Activated T-helper 9 cell treated with anti-CD3 and anti-CD28 coated beads, Interleukin-2, amount 50 U/mL, for 16 hours (primary cell): ENCODE measurements at regions not wholly inside any gene's neighbourhood (a gene's known extent, or its start where the extent isn't known, plus 50 kb on each side); places are given as distances from the start of the nearest gene placed in this dataset.
"Not testable (repeated sequence)": the region's sequence is repeated elsewhere in the genome, so short reads cannot be mapped to it uniquely, and the experiment has no call there.

Experiments
- DNase-seq: peaks from one replicate; pipeline ENCODE4 v3.0.0-alpha.2; 2020; ENCODE audit warnings: low read depth

DNA sequence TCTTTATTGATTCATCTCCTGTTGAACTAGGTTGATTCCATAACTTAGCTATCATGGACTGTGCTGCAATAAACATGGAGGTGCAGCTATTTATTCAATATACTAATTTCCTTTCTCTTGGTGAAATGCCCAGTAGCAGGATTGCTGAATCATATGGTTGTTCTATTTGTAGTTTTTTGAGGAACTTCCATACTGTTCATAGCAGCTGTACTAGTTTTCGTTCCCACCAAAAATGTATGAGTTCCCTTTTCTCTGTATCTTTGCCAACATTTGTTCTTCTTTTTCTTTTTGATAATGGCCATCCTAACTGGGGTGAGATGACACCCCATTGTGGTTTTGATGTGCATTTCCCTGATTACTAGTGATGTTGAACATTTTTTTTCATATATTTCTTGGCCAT lies 87.2 kb upstream of the NAV2 start:
- no peak for DNase-seq

DNA sequence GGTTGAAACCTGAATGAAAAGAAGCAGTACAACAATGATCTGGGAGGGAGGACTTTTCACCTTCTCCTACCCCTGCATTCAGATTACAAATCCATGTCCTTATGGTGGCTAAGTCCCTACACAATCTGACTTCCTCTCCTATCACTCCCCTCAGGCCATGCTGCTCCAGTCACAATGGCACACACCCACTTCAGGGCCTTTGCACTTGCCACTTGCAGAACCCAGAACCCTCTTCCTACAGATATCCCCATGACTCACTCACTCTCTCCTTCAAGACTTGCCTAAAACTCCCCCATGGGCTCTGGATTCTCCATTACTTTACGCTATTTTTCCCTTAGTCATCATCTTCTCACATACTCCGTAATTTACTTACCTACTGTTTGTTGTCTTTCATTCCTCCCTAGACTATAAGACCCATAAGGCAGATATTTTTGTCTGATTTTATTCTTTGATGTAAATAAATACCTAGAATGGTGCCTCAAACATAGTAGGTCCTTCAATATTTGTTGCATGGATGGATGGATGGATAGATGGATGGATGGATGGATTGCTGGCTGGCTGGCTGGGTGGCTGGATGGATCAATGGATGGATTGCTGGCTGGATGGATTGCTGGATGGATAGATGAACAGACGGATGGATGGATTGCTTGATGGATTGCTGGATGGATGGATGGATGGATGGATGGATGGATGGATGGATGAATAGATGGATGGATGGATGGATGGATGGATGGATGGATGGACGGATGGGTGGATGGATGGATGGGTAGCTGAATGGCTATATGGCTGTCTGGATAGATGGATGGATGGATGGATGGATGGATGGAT lies 94.7 kb upstream of the NAV2 start:
- DNase-seq: no peak

DNA sequence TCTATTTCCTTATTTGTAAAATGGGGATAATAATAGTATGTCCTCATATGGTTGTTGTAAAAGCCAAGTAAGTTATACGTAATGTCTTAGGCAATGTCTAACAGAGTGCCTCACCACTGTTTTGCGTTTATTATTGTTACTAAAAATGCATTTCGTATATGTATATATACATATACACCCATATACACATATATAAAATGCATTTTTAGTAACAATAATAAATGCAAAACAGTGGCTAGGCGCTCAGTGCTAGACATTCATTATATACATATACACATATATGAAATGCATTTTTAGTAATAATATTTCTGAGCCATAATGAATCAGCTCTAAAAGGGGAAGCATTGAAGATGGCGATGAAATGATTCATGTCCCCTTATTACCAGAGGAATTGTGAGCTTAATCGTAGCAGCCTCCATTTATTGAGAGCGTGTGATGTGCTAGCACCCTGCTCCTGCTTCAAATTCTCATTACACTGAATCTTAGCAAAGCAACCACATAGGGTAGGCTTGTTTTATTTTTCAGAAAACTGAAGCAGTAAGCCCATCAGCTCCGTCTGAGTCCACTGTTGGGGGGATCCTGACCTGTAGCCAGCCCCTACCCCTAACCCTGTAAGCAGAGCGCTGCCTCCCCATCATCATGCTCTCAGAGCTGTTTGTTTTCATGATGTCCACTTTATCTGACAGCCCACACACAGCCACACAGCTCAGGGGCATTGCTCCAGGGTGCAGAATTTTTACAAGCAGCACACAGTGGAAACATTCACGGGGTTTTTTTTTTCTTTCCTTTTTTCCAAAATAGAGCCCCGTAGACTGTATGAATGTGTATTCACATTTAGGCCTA lies 97.1 kb upstream of the NAV2 start:
- no peak for DNase-seq

DNA sequence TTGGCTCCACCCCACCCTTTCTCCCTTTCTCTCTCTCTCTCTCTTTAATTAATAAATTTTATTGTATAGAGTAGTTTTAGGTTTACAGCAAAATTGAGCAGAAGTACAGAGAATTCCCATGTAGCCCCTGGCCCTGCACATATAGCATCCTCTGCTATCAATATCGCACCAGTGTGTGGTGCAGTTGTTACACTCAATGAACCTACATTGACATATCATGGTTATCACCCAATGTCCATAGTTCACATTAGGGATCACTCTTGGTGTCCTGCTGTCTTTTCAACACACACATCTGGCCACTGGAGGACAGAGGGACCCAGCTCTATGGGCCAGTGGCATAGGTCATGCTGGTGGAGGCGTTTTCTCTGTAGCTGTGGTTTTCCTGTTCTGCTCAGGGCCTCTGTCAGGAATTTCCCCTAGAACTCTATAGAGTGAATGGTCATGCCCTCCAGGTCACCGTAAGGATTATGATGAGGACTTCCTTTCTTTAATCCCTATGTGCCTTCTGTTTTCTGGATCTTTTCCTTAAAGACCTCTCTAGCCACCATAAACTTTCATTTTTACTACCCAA lies 98.2 kb upstream of the NAV2 start:
- no peak for DNase-seq

DNA sequence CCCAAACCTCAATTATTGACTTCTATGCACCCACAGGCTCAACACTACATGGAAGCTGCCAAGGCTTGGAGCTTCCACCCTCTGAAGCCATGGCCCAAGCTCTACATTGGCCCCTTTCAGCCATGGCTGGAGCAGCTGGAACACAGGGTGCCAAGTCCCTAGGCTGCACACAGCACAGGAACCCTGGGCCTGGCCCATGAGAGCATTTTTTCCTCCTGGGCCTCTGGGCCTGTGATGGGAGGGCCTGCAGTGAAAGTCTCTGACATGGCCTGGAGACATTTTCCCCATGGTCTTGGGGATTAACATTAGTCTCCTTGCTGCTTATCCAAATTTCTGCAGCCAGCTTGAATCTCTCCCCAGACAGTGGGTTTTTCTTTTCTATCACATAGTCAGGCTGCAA lies 100.6 kb upstream of the NAV2 start:
- not testable (repeated sequence) for DNase-seq

DNA sequence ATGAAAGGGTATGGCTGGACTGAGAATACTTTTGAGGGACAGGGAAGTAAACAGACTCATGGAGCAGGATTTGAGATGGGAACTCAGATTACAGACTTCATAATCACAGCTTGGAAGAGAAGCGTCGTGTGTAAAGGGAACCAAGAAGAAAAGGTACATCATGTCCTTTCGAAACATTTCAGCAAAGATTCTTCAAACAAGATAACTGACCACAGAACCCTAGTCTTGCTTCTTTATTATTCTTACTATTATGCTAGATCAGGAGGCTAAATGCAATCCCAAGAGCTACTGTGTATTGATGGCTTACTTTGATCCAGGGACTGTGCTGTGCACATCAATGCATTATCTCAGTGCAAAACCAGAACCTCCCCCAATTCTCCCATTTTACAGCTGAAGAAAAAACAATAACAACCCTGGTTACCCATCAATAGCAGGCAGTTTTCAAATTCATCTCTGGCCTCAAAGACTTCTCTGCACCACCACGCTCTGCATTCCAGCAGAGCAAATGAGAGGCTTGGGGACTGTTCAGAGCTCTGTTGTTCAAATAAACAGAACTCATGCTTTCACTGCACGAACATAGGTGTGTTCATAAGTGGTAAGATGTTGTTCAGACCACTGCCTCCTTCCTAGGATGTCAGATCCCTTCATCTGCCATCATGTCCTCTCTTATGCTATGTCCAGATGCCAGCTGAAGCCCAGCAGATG lies 104.8 kb upstream of the NAV2 start:
- DNase-seq: no peak

DNA sequence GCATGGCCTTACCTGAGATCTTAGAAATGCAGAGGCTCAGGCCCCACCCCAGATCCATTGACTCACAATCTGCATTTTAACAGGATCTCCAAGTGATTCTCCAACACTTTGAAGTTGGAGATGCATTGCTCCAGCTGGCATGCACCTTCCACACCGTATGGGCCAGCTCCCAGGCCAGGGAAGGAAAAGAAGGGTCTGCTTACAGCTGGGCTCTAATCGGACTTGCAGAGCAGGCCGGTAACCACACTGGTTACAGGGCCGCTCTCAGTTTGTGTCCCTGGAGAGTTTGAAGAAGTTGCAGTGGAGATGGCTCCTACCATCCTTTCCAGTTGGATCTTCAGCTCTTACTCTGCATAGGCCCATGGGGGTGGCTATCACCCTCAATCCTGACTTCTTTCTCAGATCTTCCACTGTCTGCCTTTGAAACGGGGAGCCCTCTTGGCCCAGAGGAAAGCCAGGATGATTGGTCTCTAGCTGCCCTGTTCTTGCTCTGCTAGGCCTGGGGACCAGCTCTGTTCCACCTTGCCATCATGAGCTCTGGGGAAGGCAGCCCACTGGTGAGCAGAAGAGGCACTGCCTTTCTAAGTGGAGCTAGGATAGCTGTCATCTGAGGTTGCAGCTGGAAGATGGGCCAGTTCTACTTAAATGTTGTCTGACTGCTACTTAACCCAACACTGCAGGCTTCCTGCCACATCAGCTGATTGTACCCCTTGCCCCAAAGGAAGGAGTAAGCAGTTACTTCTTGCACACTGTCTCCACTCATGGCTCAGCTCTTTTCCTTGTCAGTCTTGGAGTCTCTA lies 105.6 kb upstream of the NAV2 start:
- no peak for DNase-seq

DNA sequence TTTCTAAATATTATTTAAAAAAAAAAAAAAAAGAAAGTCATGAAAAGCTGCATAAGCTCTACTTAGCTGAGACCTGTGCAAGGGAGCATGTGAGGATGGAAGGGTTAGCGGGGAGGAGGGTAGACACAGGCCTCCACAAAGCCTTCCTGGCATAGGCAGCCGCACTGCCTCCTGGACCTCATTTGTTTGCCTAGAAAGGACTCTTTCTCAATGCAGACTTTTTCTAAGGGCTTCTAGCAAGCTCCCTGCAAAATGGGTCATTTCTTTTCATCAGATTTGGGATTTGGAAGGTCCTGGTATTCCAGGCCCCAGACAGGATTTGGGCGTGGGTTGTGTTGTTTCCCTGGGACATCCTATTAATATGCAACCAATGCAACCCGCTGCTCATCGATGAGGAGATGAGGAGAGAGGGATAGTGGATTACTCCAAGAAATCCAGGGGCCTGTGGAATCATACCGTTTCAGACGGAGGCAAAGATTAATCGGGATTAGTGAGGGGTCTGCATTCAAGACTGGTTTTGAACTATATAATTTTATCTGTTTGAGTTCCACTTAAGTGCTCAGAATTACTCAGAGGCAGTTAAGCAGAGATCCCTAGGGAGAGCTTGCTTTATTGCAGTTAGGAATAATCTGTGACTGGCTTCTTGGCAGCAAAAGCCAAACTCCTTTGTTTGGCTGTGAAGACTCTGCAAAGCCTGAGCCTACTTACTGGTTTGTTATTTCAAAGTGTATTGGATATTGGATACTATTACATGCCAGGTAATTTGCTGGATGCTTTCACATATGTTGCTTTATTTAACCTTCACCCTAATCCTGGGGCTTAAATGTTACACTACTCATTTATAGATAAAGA lies 106.9 kb upstream of the NAV2 start:
- no peak for DNase-seq

DNA sequence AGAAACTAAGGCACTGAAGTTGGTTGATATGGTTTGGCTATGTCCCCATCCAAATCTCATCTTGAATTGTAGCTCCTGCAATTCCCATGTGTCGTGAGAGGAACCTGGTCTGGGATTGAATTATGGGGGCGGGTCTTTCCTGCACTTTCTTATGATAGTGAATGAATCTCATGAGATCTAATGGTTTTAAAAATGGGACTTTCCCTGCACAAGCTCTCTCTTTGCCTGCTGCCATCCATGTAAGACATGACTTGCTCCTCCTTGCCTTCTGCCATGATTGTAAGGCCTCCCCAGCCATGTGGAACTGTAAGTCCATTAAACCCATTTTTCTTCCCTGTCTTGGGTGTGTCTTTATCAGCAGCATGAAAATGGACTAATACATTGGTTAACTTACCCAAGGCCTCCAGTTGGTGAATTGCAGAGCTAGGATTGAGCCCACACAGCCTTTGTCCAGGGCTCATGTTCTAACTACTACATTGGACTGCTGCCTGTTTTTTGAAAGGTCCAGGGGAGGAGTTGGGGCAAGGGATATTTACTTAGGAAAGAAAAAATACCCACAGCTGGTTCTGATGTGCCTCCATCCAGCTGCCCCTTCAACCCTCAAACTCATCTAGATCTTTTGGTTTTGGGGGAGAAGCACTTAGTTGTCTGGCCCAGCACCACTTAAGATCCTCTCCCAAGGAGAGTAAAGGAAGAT lies 107.8 kb upstream of the NAV2 start:
- no peak for DNase-seq

DNA sequence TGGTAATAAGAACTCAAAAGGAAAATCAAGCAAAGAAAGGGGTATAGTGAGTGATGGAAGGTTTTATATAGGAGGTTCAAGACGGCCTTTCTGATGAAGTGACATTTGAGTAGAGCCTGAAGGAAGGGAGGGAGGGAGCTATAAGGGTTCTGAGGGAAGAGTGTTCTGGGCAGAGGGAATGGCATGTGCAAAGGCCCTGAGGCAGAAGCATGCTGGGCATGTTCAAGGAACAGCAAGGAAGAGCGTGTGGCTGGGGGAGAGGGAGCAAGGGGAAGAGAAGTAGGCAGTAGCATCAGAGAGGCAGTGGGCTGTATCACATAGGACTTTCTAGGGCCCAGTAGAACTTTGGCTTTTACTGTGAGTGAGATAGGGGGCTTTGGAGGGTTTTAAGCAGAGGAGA lies 108.9 kb upstream of the NAV2 start:
- no peak for DNase-seq

DNA sequence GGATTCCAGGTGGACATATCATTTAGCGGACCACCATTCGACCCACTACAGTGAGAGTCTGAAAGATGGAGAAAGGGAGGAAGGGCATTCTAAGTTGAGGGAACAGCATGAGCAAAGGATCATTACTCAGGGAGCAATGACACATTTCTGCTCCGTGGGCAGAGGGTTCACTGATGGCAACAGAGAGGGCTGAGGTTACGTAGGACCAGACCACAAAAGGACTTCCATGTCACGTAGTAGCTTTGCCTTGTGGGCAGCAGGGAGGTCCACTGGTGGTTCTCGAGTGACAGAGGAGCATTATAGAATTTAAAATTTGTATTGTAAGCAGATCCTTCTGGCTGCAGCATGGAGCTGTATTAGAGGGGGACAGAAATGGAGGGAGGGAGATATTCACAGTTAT lies 109.7 kb upstream of the NAV2 start:
- no peak for DNase-seq

DNA sequence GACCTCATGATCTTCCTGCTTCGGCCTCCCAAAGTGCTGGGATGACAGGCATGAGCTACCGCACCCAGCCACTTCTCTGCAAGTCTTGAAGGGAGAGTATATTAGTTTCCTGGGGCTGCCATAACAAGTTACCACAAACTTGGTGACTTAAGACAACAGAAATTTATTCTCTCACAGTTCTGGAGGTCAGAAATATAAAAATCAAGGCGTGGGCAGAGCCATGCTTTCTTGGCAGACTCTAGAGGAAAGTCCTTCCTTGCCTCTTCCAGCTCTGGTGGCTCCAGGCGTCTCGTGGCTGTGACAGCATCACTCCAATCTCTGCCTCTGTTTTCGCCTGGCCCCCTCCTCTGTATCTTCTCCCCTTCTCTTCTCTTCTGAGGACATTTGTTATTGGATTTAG lies 110.2 kb upstream of the NAV2 start:
- DNase-seq: no peak

DNA sequence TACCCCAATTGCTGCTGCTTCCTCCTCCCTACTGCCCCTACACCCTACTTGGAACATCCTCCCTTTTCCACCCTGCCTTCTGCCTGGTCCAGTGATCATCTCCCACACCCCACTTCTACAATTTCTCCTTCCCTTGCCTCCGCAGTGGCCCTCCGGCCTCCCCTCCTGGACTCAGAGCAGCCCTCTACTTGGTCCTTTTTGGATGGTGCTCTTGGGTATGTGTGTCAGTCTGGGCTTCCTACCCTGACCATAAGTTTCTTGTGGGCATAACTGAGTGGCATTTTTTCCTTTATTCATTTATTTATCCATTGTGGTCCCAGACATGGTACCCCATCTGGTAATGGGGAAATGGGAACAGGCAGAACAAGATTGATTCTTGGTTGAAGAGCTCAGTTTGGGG lies 111.4 kb upstream of the NAV2 start:
- DNase-seq: no peak

DNA sequence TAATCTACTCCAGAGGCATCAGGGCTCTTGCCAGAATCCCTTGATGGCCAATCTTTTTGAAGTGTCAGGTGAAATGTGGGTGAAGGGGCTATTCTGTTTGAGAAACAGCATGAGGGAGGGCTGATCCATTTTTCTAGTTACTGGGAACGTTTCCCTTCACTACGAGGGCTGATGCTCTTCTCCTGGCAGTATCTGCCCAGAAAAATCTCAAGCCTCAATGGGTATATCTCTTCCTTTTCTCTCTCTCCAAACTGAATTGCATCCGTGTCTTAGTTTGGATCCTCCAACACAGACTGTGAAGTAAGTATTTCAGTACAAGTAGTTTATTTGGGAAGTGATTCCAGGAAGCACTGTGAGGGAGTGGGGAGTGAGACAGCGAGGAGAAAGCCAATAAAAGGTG lies 113.0 kb upstream of the NAV2 start:
- no peak for DNase-seq

DNA sequence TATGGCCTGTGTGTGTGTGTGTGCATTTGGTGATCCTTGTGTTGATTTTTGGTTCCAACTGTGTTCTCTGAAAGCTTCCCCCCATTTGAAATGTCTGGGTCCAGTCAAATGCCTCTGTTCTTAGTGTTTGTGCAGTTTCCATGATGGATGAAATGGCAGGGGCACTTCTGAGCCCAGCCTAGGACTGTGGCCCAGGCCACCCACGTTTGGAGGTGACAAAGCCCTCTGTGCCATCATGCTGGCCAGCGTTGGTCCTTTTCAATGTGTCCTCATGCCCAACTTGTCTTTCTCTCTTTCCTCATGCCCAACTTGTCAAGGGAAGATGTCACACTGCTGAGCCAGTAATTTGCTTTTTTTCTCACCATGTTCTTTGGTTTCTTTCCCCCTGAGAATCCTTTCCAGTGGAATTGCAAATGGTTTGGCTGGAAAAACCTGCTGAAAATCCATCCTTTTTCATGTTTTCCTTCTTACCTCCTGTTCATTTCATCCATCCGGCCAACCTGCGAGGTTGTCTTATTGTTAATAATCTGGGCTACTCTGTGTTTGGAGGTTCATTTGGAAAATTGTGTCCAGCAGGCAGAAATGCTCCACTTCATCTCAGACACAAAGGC lies 113.7 kb upstream of the NAV2 start:
- no peak for DNase-seq

DNA sequence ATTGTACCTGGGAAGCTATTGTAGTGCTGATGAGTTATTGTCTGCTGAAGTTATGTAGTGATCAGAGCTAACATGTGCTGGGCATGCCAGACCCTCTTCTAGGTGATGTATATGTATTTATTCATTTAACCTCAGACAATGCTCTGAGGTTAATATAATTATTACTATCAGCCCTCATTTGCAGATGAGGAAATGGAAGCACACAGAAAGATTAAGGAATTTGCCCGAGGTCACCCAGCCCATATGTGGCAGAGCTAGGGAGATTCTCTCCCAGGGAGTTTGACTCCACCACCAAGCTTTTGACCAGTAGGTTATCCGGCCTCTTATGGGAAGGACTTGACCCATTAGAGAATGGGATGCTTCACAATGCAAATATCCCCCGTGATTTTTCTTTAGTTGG lies 114.2 kb upstream of the NAV2 start:
- no peak for DNase-seq

DNA sequence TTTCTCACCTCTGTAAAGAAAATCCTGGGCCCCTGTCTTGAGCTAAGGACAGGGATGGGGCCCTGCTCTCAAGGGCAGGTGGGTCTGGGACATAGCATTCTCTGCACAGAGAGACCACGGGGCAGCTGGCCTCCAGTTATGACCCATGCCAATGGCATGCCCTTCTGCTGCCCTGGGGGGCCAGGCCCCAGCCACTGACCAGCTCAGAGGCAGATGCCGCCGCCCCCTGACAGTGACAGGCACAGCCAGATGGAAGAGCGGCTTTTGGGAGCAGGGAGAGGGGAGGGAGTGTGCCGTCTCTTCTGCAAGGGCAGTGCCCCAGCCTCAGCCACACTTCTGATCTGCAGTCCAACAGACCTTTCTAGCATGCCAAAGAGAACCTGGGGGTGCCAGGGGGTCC lies 114.8 kb upstream of the NAV2 start:
- DNase-seq: no peak

DNA sequence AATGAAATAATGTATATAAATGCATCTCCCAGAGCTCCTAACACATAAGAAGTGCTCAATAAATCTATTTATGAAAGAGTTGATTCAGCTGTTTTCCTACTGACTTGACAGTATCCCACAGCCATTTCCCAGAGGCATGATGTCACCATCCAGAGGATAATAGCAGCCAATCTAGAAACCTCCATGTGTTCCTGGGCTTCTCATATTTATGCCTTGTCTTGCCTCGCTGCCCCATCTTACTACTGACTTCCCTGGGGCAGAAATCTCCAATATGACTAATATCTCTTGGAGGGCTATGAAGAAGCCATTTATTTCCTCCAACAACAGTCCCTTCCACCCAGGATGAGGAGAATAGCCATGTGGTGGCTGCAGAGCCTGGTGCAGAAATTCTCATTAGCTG lies 115.4 kb upstream of the NAV2 start:
- no peak for DNase-seq

DNA sequence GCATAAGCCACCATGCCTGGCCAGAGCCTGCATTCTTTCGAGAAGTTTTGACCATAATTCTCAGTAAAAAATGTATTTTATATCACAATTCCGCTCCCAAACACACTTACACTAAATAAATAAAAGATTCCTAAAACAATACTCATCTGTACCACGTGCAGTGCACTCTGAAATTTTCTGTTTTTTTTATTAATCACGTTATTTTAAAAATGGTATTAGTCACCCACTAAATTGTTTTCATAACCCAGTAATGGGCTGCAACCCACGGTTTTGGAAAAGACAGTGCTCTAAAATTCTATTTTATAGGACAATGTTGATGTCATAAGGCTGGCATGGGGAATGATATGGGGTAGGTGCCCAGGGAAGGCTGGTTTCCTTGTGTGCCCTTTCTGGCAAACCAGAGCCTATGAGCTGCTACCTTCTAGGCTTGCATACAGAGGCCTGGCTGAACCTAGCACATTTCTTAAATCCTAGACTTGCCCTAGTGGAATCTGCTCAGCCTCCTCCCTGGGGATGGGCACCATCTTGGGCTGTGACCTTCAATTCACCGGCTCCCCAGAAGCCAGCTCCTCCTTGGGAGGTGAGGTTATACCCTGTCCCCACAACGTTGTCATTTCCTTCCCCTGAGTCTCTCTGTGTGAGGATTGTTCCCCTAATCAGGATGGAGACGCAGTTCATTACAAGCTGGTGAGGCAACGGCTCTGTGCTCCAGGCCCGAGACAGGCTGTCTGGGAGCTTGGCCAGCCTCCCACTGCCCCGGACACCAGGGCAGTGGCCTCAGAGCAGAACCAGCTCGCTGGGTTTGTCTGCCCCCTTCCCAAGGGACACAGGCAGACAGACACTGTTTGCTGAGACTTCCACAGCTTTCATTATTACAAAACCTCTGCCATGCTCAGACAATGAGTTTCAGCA lies 116.5 kb upstream of the NAV2 start:
- no peak for DNase-seq
